ENCODE measurements at regions not wholly inside any gene's neighbourhood (a gene's known extent, or its start where the extent isn't known, plus 50 kb on each side); places are given as distances from the start of the nearest gene placed in this dataset.

DNA sequence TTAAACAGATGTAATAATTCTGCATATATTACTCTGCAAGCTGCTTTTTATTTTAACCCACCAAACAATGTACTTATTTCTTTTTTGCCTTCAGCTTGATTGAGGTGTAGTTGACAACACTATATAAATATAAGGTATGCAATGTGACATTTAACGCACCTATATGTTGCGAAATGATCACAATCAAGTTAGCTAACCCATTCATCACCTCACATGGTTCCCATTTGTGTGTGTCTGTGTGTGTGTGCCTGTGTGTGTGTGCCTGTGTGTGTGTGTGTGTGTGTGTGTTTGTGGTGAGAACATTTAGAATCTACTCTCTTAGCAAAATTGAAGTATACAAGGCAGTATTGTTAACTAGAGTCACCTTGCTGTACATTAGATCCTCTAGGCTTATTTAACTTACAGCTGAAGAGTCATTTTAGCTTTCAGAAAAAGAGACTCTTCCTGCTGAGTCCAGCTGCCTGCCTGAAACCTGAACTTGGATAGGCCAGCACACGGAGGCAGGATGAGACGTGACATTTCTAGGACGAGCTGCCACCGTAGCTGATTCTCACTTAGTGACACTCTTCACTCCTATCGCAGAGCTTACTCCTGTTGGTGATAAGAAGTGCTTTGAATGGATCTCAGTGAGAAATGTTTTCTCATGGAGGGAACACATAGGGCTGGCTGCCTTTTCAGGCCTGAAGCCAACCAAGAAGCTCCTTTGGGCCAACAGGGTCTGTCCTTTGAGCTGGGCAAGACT lies 126.5 kb upstream of the RIPOR2 start (continued):
- TF ChIP-seq, protein P1, sequence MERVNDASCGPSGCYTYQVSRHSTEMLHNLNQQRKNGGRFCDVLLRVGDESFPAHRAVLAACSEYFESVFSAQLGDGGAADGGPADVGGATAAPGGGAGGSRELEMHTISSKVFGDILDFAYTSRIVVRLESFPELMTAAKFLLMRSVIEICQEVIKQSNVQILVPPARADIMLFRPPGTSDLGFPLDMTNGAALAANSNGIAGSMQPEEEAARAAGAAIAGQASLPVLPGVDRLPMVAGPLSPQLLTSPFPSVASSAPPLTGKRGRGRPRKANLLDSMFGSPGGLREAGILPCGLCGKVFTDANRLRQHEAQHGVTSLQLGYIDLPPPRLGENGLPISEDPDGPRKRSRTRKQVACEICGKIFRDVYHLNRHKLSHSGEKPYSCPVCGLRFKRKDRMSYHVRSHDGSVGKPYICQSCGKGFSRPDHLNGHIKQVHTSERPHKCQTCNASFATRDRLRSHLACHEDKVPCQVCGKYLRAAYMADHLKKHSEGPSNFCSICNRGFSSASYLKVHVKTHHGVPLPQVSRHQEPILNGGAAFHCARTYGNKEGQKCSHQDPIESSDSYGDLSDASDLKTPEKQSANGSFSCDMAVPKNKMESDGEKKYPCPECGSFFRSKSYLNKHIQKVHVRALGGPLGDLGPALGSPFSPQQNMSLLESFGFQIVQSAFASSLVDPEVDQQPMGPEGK (CRISPR knock-in tag; IDR thresholded peaks at IDR 0.05; ENCODE audit: borderline replicate concordance) = no peak
- no peak for TF ChIP-seq ESRRG (CRISPR knock-in tag; IDR thresholded peaks at IDR 0.05)
- TF ChIP-seq RARB (CRISPR knock-in tag; IDR thresholded peaks at IDR 0.05) = no peak
- no peak for TF ChIP-seq ZNF70 (CRISPR knock-in tag; IDR thresholded peaks at IDR 0.05)
- TF ChIP-seq, protein P2, sequence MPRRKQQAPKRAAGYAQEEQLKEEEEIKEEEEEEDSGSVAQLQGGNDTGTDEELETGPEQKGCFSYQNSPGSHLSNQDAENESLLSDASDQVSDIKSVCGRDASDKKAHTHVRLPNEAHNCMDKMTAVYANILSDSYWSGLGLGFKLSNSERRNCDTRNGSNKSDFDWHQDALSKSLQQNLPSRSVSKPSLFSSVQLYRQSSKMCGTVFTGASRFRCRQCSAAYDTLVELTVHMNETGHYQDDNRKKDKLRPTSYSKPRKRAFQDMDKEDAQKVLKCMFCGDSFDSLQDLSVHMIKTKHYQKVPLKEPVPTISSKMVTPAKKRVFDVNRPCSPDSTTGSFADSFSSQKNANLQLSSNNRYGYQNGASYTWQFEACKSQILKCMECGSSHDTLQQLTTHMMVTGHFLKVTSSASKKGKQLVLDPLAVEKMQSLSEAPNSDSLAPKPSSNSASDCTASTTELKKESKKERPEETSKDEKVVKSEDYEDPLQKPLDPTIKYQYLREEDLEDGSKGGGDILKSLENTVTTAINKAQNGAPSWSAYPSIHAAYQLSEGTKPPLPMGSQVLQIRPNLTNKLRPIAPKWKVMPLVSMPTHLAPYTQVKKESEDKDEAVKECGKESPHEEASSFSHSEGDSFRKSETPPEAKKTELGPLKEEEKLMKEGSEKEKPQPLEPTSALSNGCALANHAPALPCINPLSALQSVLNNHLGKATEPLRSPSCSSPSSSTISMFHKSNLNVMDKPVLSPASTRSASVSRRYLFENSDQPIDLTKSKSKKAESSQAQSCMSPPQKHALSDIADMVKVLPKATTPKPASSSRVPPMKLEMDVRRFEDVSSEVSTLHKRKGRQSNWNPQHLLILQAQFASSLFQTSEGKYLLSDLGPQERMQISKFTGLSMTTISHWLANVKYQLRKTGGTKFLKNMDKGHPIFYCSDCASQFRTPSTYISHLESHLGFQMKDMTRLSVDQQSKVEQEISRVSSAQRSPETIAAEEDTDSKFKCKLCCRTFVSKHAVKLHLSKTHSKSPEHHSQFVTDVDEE (CRISPR knock-in tag; IDR thresholded peaks at IDR 0.05) = no peak

DNA sequence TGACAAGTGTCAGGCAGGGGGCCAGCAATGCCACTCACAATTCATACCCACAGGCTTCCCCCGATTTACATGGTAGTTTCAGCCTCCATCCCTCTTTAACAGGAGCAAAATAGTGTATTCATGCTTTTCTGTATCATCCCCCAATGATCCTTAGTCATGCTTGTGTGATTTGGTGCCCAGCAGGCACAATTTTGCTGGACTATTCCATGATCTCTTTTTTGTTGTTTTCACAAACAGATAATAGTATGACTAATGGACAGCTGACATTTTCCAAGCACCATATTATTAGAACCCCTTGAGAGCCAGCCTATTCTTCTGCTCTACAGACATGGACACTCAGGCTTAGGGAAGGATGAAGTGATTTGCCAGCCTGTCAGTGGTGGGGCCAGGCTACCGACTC lies 128.2 kb upstream of the RIPOR2 start:
- no peak for TF ChIP-seq ZNF70 (CRISPR knock-in tag; IDR thresholded peaks at IDR 0.05)
- no peak for ATAC-seq

DNA sequence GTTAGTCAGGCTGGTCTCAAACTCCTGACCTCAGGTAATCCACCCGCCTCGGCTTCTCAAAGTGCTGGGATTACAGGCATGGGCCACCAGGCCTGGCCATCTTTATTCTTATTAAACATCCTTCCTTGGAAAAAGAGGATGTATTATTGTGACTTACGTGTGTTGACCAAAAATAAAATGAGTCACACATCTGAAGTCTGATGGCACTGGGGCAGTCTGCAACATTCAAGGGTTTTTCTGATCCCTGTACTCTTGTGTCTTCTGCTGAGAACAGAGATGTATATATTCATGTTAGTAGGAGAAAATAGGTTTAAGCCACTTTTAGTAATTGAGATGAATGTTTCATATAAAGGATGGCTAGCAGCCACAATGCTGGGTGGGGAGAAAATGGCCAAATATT lies 129.9 kb upstream of the RIPOR2 start:
- no peak for ATAC-seq
- TF ChIP-seq ZNF565 (CRISPR knock-in tag; conservative IDR thresholded peaks at IDR 0.05; ENCODE audit: low read depth) (no peak), ZFP30 (CRISPR knock-in tag; IDR thresholded peaks at IDR 0.05) (no peak), ESRRG (CRISPR knock-in tag; IDR thresholded peaks at IDR 0.05) (no peak), ARNTL (CRISPR knock-in tag; IDR thresholded peaks at IDR 0.05; ENCODE audit: borderline replicate concordance, low read depth) (no peak), ZNF70 (CRISPR knock-in tag; IDR thresholded peaks at IDR 0.05) (no peak), BACH2 (CRISPR knock-in tag; IDR thresholded peaks at IDR 0.05; ENCODE audit: borderline replicate concordance) (no peak), ZFP3 (CRISPR knock-in tag; IDR thresholded peaks at IDR 0.05) (no peak), ZC3H10 (CRISPR knock-in tag; IDR thresholded peaks at IDR 0.05) (no peak), SNAI2 (CRISPR knock-in tag; IDR thresholded peaks at IDR 0.05) (no peak)

DNA sequence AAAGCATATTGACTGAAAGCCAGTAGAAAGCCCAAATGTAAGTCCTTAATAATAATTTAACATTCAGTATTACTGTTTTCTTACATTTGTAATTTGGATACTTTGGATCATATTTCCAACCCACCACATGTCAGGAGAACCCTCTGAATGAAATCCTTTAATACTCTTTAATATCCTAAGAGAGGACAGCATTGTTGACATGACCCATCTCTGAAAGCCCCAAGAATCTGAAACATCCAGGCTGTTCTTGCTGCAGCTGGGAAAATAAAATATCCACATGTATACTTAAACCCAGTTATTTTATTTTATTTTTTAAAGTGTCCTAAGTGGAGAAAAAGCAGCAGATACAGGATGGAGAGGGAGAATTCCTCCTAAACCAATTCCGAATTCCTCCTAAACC lies 130.8 kb upstream of the RIPOR2 start:
- no peak for ATAC-seq
- no peak for TF ChIP-seq ESRRG (CRISPR knock-in tag; IDR thresholded peaks at IDR 0.05)
- TF ChIP-seq, protein P3, sequence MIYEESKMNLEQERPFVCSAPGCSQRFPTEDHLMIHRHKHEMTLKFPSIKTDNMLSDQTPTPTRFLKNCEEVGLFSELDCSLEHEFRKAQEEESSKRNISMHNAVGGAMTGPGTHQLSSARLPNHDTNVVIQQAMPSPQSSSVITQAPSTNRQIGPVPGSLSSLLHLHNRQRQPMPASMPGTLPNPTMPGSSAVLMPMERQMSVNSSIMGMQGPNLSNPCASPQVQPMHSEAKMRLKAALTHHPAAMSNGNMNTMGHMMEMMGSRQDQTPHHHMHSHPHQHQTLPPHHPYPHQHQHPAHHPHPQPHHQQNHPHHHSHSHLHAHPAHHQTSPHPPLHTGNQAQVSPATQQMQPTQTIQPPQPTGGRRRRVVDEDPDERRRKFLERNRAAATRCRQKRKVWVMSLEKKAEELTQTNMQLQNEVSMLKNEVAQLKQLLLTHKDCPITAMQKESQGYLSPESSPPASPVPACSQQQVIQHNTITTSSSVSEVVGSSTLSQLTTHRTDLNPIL (CRISPR knock-in tag; IDR thresholded peaks at IDR 0.05; ENCODE audit: low read depth) = no peak
- TF ChIP-seq GLIS3 (CRISPR knock-in tag; IDR thresholded peaks at IDR 0.05) = no peak
- TF ChIP-seq BACH2 (CRISPR knock-in tag; IDR thresholded peaks at IDR 0.05; ENCODE audit: borderline replicate concordance) = no peak
- no peak for TF ChIP-seq OSR1 (CRISPR knock-in tag; IDR thresholded peaks at IDR 0.05)

DNA sequence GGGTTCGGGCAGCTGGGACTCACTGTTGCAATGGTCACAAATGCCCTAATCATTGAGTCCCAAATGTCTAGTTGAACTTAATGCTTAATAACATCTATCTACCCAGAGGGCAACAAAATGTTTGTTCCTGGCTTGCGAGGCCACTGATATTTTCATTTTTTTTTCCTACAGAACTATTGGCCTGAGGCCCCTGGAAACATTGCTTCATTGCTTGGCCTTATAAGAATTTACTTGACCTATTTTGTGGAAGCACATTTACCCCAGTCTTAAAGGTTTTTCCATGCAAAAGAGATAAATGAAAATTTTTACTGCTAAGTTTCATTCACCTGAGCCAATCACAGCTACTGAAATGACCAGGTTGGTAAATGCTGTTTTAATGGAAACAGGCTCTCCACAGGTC lies 133.1 kb upstream of the RIPOR2 start:
- no peak for ATAC-seq
- TF ChIP-seq ZC3H10 (CRISPR knock-in tag; IDR thresholded peaks at IDR 0.05) = no peak

DNA sequence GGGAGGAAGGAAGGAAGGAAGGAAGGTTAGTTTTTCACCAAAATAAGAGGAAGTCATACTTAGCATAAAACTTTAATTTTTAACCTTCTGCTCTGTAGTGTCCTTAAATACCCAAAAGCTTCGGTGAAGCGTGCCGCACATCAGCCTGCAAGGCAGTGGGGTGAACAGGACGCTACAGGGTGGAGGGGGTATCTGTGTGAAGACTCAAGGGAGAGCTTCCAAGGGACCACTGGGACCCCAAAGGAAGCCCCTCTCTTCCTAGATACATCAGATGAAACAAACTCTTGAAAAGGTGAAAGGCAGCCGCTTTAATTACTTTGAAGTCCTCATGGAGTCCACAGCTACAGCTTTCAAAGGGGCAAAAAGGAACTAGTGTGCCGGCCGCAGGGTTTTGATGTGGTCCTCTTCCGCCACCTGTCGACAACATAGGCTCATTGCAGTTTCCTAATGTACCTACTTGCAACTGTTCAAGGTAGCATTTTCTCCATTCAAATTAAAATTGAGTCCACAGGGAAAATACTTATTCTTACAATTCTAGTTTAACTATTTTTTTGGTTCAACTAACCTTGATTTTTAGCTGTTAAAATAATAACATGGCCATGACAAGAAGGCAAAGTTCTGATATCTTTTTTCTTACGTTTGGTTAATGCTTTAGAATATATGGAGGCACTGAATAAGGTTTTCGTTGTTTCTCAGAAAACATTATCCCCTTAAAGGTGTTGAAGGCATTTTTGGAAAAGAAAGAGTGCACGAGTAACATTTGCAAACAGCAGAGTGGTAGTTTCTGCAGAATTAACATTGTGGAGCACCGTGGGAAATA lies 135.0 kb upstream of the RIPOR2 start:
- ATAC-seq = peak; percentile 96
- TF ChIP-seq, protein P3 (CRISPR knock-in tag; IDR thresholded peaks at IDR 0.05; ENCODE audit: low read depth) = no peak
- TF ChIP-seq, protein P4, sequence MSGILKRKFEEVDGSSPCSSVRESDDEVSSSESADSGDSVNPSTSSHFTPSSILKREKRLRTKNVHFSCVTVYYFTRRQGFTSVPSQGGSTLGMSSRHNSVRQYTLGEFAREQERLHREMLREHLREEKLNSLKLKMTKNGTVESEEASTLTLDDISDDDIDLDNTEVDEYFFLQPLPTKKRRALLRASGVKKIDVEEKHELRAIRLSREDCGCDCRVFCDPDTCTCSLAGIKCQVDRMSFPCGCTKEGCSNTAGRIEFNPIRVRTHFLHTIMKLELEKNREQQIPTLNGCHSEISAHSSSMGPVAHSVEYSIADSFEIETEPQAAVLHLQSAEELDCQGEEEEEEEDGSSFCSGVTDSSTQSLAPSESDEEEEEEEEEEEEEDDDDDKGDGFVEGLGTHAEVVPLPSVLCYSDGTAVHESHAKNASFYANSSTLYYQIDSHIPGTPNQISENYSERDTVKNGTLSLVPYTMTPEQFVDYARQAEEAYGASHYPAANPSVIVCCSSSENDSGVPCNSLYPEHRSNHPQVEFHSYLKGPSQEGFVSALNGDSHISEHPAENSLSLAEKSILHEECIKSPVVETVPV (CRISPR knock-in tag; IDR thresholded peaks at IDR 0.05) = no peak
- TF ChIP-seq, protein P1 (CRISPR knock-in tag; IDR thresholded peaks at IDR 0.05; ENCODE audit: borderline replicate concordance) = no peak
- TF ChIP-seq, protein P2 (CRISPR knock-in tag; IDR thresholded peaks at IDR 0.05) = no peak

All from SK-N-SH treated with all-trans-retinoic acid at 6 μM for 48 hours (cell line).